WTC11 (cell line): ENCODE measurements at regions not wholly inside any gene's neighbourhood (a gene's known extent, or its start where the extent isn't known, plus 50 kb on each side); places are given as distances from the start of the nearest gene placed in this dataset.

Source experiments
- ATAC-seq: fragments of 200-7000 bp; cut with Tn5 transposase; 2 replicates; pipeline ENCODE4 v1.10.0; 2021; ENCODE audit warnings: mild to moderate bottlenecking, moderate library complexity
- CTCF ChIA-PET: fragments of 300-600 bp; sonication (Branson Sonifier 250); formaldehyde crosslinking; loops from one replicate; lab custom pipeline; 2021; ENCODE audit warnings: antibody characterized with exemption; lab: Charles Lee
- POLR2A ChIA-PET: fragments of 350-600 bp; sonication (Branson Sonifier 250); formaldehyde crosslinking; loops from one replicate; lab custom pipeline; 2021; ENCODE audit warnings: antibody characterized with exemption; lab: Charles Lee
- DNase-seq: peaks from one replicate; pipeline ENCODE4 v3.0.0; 2021; ENCODE audit warnings: low spot score
- H3K27ac Mint-ChIP-seq: 2 replicates; pipeline ENCODE4 v1.8.0; 2021; ENCODE audit warnings: mixed read lengths
- H3K27me3 Mint-ChIP-seq: 2 replicates; pipeline ENCODE4 v1.8.0; 2021; ENCODE audit warnings: low read depth, mild to moderate bottlenecking, moderate library complexity, mixed read lengths
- H3K36me3 Mint-ChIP-seq: 2 replicates; pipeline ENCODE4 v1.8.0; 2021; ENCODE audit warnings: mixed read lengths
- H3K4me1 Mint-ChIP-seq: 2 replicates; pipeline ENCODE4 v1.8.0; 2022; ENCODE audit warnings: mixed read lengths
- H3K4me3 Mint-ChIP-seq: 2 replicates; pipeline ENCODE4 v1.8.0; 2021; ENCODE audit warnings: mild to moderate bottlenecking, moderate library complexity, mixed read lengths
- H3K9me3 Mint-ChIP-seq: 2 replicates; pipeline ENCODE4 v1.8.0; 2021; ENCODE audit warnings: mixed read lengths
- CREM ChIP-seq: sonication (generic); formaldehyde crosslinking; IDR thresholded peaks from 2 replicates; pipeline ENCODE4 v1.8.1; 2022; ENCODE audit warnings: mild to moderate bottlenecking, missing genetic modification reagents, moderate library complexity
- FOXP1 ChIP-seq: sonication (generic); formaldehyde crosslinking; IDR thresholded peaks from 2 replicates; pipeline ENCODE4 v1.8.0; 2022; ENCODE audit warnings: missing genetic modification reagents, mild to moderate bottlenecking, moderate library complexity, borderline replicate concordance
- GABPB1 ChIP-seq: sonication (generic); formaldehyde crosslinking; IDR thresholded peaks from 2 replicates; pipeline ENCODE4 v1.8.1; 2023; ENCODE audit warnings: mild to moderate bottlenecking, missing genetic modification reagents
- GRHL2 ChIP-seq: fragments of 250-450 bp; sonication (Bioruptor Pico); IDR thresholded peaks from 2 replicates; pipeline ENCODE4 v1.8.0; 2022; ENCODE audit warnings: mild to moderate bottlenecking, moderate library complexity; ENCODE audit not compliant: insufficient replicate concordance, severe bottlenecking
- IRF2 ChIP-seq: sonication (generic); formaldehyde crosslinking; IDR thresholded peaks from 2 replicates; pipeline ENCODE4 v1.8.0; 2022; ENCODE audit warnings: low read depth, missing genetic modification reagents, borderline replicate concordance
- JAZF1 ChIP-seq: fragments of 250-450 bp; sonication (Bioruptor Pico); IDR thresholded peaks from 2 replicates; pipeline ENCODE4 v1.9.0; 2021; ENCODE audit warnings: moderate library complexity, mild to moderate bottlenecking, inconsistent platforms
- JUN ChIP-seq: sonication (generic); formaldehyde crosslinking; IDR thresholded peaks from 2 replicates; pipeline ENCODE4 v1.8.0; 2023; ENCODE audit warnings: mild to moderate bottlenecking, missing genetic modification reagents
- RELA ChIP-seq: sonication (generic); formaldehyde crosslinking; IDR thresholded peaks from 2 replicates; pipeline ENCODE4 v1.8.1; 2022; ENCODE audit warnings: missing genetic modification reagents, mild to moderate bottlenecking, borderline replicate concordance
- RORB ChIP-seq: fragments of 250-450 bp; sonication (Bioruptor Pico); IDR thresholded peaks from 2 replicates; pipeline ENCODE4 v1.9.0; 2021; ENCODE audit warnings: mild to moderate bottlenecking
- SMAD4 ChIP-seq: sonication (generic); formaldehyde crosslinking; IDR thresholded peaks from 2 replicates; pipeline ENCODE4 v1.8.0; 2022; ENCODE audit warnings: mild to moderate bottlenecking, missing genetic modification reagents
- TEAD1 ChIP-seq: sonication (generic); formaldehyde crosslinking; IDR thresholded peaks from 2 replicates; pipeline ENCODE4 v1.8.0; 2022; ENCODE audit warnings: mild to moderate bottlenecking, missing genetic modification reagents
- TP53 ChIP-seq: sonication (generic); formaldehyde crosslinking; IDR thresholded peaks from 2 replicates; pipeline ENCODE4 v1.8.1; 2023; ENCODE audit warnings: mild to moderate bottlenecking, missing genetic modification reagents
- ZNF121 ChIP-seq: sonication (generic); formaldehyde crosslinking; IDR thresholded peaks from 2 replicates; pipeline ENCODE4 v1.8.0; 2023; ENCODE audit warnings: missing genetic modification reagents
- ZNF232 ChIP-seq: sonication (generic); formaldehyde crosslinking; IDR thresholded peaks from 2 replicates; pipeline ENCODE4 v1.8.0; 2022; ENCODE audit warnings: mild to moderate bottlenecking, missing genetic modification reagents
- TF ChIP-seq, protein P1 (sequence below): fragments of 250-450 bp; sonication (Bioruptor Pico); IDR thresholded peaks from 2 replicates; pipeline ENCODE4 v1.8.0; 2021; ENCODE audit warnings: mild to moderate bottlenecking
- TF ChIP-seq, protein P2 (sequence below): fragments of 250-450 bp; sonication (Bioruptor Pico); IDR thresholded peaks from 2 replicates; pipeline ENCODE4 v1.9.0; 2021; ENCODE audit warnings: mild to moderate bottlenecking, borderline replicate concordance
- TF ChIP-seq, protein P3 (sequence below): sonication (generic); formaldehyde crosslinking; IDR thresholded peaks from 2 replicates; pipeline ENCODE4 v1.8.1; 2022; ENCODE audit warnings: mild to moderate bottlenecking, moderate library complexity, missing genetic modification reagents
- TF ChIP-seq, protein P4 (sequence below): sonication (generic); formaldehyde crosslinking; IDR thresholded peaks from 2 replicates; pipeline ENCODE4 v1.8.1; 2022; ENCODE audit warnings: mild to moderate bottlenecking, missing genetic modification reagents, moderate library complexity, borderline replicate concordance
- TF ChIP-seq, protein P5 (sequence below): sonication (generic); formaldehyde crosslinking; conservative IDR thresholded peaks from 2 replicates; pipeline ENCODE4 v1.8.1; 2022; ENCODE audit warnings: mild to moderate bottlenecking, missing genetic modification reagents
- TF ChIP-seq, protein P6 (sequence below): sonication (generic); formaldehyde crosslinking; IDR thresholded peaks from 2 replicates; pipeline ENCODE4 v1.8.0; 2022; ENCODE audit warnings: mild to moderate bottlenecking, missing genetic modification reagents

DNA sequence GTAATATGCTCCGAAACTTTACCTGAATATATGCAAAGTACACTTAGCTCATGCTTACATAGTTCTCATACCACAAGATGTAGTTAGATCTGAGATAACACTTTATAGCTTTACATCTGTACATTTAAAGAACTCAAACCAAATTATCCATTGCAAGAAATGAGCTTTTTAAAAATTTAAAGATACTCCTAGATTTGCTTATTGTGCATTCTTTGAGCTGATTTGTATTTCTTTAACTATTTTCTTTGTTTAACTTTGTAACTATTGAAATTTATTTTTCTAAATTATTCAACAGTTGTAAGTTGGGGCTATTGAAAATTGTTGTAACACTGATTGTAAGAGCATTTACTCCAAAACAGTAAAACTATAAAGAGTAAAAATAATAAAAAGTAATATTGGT is 340.2 kb upstream of the NOVA1 start:
- Mint-ChIP-seq H3K4me1 (peaks cover 40% of the 10 kb centered on the region), H3K27me3 (no peaks in the 10 kb centered on the region; the same call in none of the 2 replicates), H3K36me3 (peaks cover 30% of the 10 kb centered on the region), H3K9me3 (peaks cover 42% of the 10 kb centered on the region), H3K27ac (no peak overlapping the region), H3K4me3 (no peak overlapping the region)
- DNase-seq, result no peak
- ChIA-PET POLR2A (no interaction called here), CTCF (no interaction called here)
- TF ChIP-seq RELA (CRISPR knock-in tag) (no peak), ZNF121 (CRISPR knock-in tag) (no peak), TP53 (CRISPR knock-in tag) (no peak)
- TF ChIP-seq, protein P1, sequence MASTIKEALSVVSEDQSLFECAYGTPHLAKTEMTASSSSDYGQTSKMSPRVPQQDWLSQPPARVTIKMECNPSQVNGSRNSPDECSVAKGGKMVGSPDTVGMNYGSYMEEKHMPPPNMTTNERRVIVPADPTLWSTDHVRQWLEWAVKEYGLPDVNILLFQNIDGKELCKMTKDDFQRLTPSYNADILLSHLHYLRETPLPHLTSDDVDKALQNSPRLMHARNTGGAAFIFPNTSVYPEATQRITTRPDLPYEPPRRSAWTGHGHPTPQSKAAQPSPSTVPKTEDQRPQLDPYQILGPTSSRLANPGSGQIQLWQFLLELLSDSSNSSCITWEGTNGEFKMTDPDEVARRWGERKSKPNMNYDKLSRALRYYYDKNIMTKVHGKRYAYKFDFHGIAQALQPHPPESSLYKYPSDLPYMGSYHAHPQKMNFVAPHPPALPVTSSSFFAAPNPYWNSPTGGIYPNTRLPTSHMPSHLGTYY, result no peak
- no peak for ATAC-seq

DNA sequence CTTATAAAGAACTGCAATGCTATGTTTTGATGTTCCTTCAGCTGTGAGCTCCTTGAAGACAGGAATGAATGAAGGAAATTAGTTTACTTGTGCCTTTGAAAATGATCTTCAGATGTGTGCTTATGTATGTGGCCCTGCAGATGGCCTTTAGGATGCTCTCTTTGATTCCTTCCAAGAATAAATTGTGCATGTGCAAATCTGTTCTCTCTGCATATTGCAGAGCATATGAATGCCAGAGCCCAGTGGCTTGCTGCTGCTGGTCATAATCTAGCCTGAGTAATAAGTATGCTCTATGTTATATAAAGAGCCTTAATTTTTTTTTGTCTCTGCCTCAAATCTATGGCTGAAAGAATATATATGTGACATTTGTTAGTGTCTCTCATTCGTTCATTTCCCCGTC is 341.9 kb upstream of the NOVA1 start:
- ATAC-seq, result no peak
- TF ChIP-seq, protein P2, sequence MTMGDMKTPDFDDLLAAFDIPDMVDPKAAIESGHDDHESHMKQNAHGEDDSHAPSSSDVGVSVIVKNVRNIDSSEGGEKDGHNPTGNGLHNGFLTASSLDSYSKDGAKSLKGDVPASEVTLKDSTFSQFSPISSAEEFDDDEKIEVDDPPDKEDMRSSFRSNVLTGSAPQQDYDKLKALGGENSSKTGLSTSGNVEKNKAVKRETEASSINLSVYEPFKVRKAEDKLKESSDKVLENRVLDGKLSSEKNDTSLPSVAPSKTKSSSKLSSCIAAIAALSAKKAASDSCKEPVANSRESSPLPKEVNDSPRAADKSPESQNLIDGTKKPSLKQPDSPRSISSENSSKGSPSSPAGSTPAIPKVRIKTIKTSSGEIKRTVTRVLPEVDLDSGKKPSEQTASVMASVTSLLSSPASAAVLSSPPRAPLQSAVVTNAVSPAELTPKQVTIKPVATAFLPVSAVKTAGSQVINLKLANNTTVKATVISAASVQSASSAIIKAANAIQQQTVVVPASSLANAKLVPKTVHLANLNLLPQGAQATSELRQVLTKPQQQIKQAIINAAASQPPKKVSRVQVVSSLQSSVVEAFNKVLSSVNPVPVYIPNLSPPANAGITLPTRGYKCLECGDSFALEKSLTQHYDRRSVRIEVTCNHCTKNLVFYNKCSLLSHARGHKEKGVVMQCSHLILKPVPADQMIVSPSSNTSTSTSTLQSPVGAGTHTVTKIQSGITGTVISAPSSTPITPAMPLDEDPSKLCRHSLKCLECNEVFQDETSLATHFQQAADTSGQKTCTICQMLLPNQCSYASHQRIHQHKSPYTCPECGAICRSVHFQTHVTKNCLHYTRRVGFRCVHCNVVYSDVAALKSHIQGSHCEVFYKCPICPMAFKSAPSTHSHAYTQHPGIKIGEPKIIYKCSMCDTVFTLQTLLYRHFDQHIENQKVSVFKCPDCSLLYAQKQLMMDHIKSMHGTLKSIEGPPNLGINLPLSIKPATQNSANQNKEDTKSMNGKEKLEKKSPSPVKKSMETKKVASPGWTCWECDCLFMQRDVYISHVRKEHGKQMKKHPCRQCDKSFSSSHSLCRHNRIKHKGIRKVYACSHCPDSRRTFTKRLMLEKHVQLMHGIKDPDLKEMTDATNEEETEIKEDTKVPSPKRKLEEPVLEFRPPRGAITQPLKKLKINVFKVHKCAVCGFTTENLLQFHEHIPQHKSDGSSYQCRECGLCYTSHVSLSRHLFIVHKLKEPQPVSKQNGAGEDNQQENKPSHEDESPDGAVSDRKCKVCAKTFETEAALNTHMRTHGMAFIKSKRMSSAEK, result no peak
- TF ChIP-seq, protein P3, sequence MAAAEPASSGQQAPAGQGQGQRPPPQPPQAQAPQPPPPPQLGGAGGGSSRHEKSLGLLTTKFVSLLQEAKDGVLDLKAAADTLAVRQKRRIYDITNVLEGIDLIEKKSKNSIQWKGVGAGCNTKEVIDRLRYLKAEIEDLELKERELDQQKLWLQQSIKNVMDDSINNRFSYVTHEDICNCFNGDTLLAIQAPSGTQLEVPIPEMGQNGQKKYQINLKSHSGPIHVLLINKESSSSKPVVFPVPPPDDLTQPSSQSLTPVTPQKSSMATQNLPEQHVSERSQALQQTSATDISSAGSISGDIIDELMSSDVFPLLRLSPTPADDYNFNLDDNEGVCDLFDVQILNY (CRISPR knock-in tag), result no peak
- TF ChIP-seq FOXP1, result no peak
- no peak for TF ChIP-seq JAZF1 (CRISPR knock-in tag)
- TF ChIP-seq IRF2, result no peak
- TF ChIP-seq, protein P4, sequence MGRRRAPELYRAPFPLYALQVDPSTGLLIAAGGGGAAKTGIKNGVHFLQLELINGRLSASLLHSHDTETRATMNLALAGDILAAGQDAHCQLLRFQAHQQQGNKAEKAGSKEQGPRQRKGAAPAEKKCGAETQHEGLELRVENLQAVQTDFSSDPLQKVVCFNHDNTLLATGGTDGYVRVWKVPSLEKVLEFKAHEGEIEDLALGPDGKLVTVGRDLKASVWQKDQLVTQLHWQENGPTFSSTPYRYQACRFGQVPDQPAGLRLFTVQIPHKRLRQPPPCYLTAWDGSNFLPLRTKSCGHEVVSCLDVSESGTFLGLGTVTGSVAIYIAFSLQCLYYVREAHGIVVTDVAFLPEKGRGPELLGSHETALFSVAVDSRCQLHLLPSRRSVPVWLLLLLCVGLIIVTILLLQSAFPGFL, result no peak
- TF ChIP-seq, protein P5, sequence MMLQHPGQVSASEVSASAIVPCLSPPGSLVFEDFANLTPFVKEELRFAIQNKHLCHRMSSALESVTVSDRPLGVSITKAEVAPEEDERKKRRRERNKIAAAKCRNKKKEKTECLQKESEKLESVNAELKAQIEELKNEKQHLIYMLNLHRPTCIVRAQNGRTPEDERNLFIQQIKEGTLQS (CRISPR knock-in tag), result no peak
- no peak for TF ChIP-seq RORB (CRISPR knock-in tag)
- POLR2A ChIA-PET, result no interaction called here
- H3K9me3 Mint-ChIP-seq, result peaks cover 43% of the 10 kb centered on the region
- no peaks in the 10 kb centered on the region; the same call in none of the 2 replicates for H3K27me3 Mint-ChIP-seq
- DNase-seq, result no peak
- H3K4me1 Mint-ChIP-seq, result peaks cover 48% of the 10 kb centered on the region
- H3K4me3 Mint-ChIP-seq, result no peak overlapping the region
- peaks cover 25% of the 10 kb centered on the region for H3K36me3 Mint-ChIP-seq
- H3K27ac Mint-ChIP-seq, result peak overlapping the region; percentile 11
- CTCF ChIA-PET, result no interaction called here

DNA sequence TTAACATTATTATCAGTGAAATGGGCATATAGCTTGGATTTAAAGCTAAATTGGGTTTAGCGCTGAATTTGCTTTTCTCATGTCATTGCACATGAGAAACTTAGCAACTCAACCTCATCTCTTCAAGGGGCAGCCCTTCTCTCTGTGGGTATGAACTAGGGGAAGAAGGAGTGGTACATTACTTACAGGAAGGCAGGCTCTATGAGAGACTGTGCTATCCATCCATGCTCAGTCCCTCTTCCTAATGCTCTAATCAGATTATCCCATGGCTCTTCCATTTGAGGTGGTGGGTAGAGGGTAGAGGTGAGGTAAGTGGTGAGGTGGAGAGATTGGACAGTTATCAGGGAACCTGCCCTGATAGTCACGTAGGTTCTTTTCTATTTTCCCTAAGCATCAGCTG is 343.7 kb upstream of the NOVA1 start:
- peaks cover 7% of the 10 kb centered on the region for H3K36me3 Mint-ChIP-seq
- peak; percentile 65 for ATAC-seq
- CTCF ChIA-PET, result no interaction called here
- TF ChIP-seq JUN, result no peak
- no peak for TF ChIP-seq CREM (CRISPR knock-in tag)
- no peak for TF ChIP-seq GABPB1
- no peak for TF ChIP-seq TEAD1 (CRISPR knock-in tag)
- TF ChIP-seq, protein P6, sequence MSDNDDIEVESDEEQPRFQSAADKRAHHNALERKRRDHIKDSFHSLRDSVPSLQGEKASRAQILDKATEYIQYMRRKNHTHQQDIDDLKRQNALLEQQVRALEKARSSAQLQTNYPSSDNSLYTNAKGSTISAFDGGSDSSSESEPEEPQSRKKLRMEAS (CRISPR knock-in tag), result no peak
- no peak for TF ChIP-seq SMAD4
- TF ChIP-seq ZNF232 (CRISPR knock-in tag), result no peak
- TF ChIP-seq GRHL2, result no peak
- TF ChIP-seq, protein P4, result no peak
- TF ChIP-seq, protein P2, result no peak

More for the DNA sequence above, 343.7 kb upstream of the NOVA1 start:
- no peak for DNase-seq
- POLR2A ChIA-PET, result no interaction called here
- peak overlapping the region; percentile 95 for H3K27ac Mint-ChIP-seq
- H3K27me3 Mint-ChIP-seq, result no peaks in the 10 kb centered on the region
- peaks cover 53% of the 10 kb centered on the region for H3K4me1 Mint-ChIP-seq
- H3K9me3 Mint-ChIP-seq, result peaks cover 25% of the 10 kb centered on the region
- H3K4me3 Mint-ChIP-seq, result peak overlapping the region; percentile 44
